22Rv1 (cell line): ENCODE measurements at regions not wholly inside any gene's neighbourhood (a gene's known extent, or its start where the extent isn't known, plus 50 kb on each side); places are given as distances from the start of the nearest gene placed in this dataset.

Experiments
- CTCF ChIP-seq: fragments of 450-650 bp; IDR thresholded peaks from 2 replicates; pipeline ENCODE4 v1.5.1; 2017; ENCODE audit warnings: mild to moderate bottlenecking
- ZFX ChIP-seq: fragments of 450-650 bp; IDR thresholded peaks from 2 replicates; pipeline ENCODE4 v1.6.1; 2017; ENCODE audit warnings: antibody characterized with exemption, borderline replicate concordance

GRCh38 chr4:20022471-20022870 is 229.2 kb upstream of the SLIT2 start:
- no peak for TF ChIP-seq CTCF
- no peak for TF ChIP-seq ZFX
